ENCODE measurements at regions not wholly inside any gene's neighbourhood (a gene's known extent, or its start where the extent isn't known, plus 50 kb on each side); places are given as distances from the start of the nearest gene placed in this dataset.

DNA sequence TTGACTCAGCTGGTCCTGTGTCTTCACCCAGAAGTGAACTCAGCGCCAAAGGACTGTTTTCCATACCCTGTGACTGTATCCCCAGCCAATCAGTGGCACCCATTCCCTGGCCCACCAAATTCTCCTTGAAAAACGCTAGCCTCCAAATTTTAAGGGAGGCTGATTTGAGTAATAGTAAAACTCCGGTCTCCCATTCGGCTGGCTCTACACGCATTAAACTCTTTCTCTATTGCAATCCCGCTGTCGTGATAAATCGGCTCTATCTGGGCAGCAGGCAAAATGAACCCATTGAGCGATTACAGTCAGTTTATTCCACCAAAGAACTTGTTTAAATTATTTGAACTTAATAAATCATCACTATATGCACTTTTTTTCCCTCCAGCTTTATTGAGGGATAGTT lies 55.9 kb upstream of the PPP1R26 start:
- Histone ChIP-seq H3K36me3 (ENCODE audit: control insufficient read depth, insufficient read depth, low read length) (no peaks in the 10 kb centered on the region), H3K9me3 (ENCODE audit: control insufficient read depth, insufficient read depth, low read length) (no peaks in the 10 kb centered on the region), H3K4me3 (ENCODE audit: low read depth, low read length) (no peak overlapping the region), H3K4me1 (ENCODE audit: control insufficient read depth, insufficient read depth, low read length) (no peaks in the 10 kb centered on the region), H3K9ac (ENCODE audit: low read depth, low read length) (no peak overlapping the region), H3K27me3 (ENCODE audit: control insufficient read depth, insufficient read depth, low read length) (no peaks in the 10 kb centered on the region)
